ENCODE measurements at regions not wholly inside any gene's neighbourhood (a gene's known extent, or its start where the extent isn't known, plus 50 kb on each side); places are given as distances from the start of the nearest gene placed in this dataset.

DNA sequence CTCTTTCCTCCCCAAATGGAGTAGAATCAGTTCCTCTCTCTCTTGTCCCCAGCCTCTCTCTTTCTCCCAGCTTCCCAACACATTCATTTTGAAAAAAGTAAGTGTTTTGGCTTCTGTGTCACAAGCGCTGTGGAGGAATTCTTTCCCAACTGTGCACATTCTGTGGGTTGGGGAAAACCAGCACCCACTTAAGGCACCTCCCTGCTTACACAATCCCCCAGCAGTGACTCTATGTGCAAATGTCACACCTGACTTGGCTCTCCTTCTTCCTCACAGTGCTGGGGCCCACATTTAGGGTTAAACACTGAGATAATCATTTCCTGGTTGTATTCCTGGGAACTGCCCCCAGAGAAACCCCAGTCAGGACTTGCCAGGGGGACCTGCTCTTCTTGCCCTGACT lies 358.1 kb upstream of the ZNF32 start:
- DNase-seq (ENCODE audit: low read depth, low spot score) (no peak), FAIRE-seq (no peak)
- Histone ChIP-seq H3K4me3 (ENCODE audit: control insufficient read depth in 2 of 3, extremely low read depth in 1 of 3, insufficient read depth in 2 of 3, low read depth in 1 of 3, low read length in 3 of 3) (no peak overlapping the region), H3K9me1 (ENCODE audit: control insufficient read depth, extremely low read depth, insufficient read depth, low read length) (no peaks in the 10 kb centered on the region), H3K9ac (ENCODE audit: control insufficient read depth, extremely low read depth, insufficient read depth, low read length) (no peak overlapping the region), H3K9me3 (ENCODE audit: control insufficient read depth, low read depth, low read length) (no peaks in the 10 kb centered on the region), H3K36me3 (ENCODE audit: control insufficient read depth in 2 of 2, extremely low read depth in 1 of 2, insufficient read depth in 2 of 2, low read length in 2 of 2) (no peaks in the 10 kb centered on the region), H3K4me2 (ENCODE audit: control insufficient read depth, extremely low read depth, insufficient read depth, low read depth, low read length) (no peak overlapping the region), H4K20me1 (ENCODE audit: control insufficient read depth, extremely low read depth, insufficient read depth, low read length) (no peaks in the 10 kb centered on the region), H3K27ac (ENCODE audit: control insufficient read depth, insufficient read depth, low read length) (no peak overlapping the region), H3K4me1 (ENCODE audit: control insufficient read depth, extremely low read depth, insufficient read depth, low read length) (peaks cover 13% of the 10 kb centered on the region), H3K79me2 (ENCODE audit: control insufficient read depth, insufficient read depth, low read length) (no peaks in the 10 kb centered on the region), H2AFZ (ENCODE audit: control insufficient read depth, low read length) (no peak overlapping the region), H3K27me3 (ENCODE audit: control insufficient read depth, extremely low read depth, insufficient read depth, low read length) (no peaks in the 10 kb centered on the region)
- TF ChIP-seq CTCF (optimal IDR thresholded peaks at IDR 0.05 in 1 of 3, IDR thresholded peaks at IDR 0.05 in 1 of 3, conservative IDR thresholded peaks at IDR 0.05 in 1 of 3; ENCODE audit: extremely low read depth in 1 of 3, insufficient read depth in 2 of 3, low read length in 3 of 3) (no peak), EZH2 (IDR thresholded peaks at IDR 0.05; ENCODE audit: low read length) (no peak)
- dilution Hi-C loops (cut with MboI; ENCODE audit: extremely low pct_ligation_motif_present, low sequenced_read_pairs), result no loop called here

- Histone ChIP-seq H2AFZ (ENCODE audit: control insufficient read depth, low read length) (no peak overlapping the region), H3K4me1 (ENCODE audit: control insufficient read depth, extremely low read depth, insufficient read depth, low read length) (peaks cover 4% of the 10 kb centered on the region), H3K4me2 (ENCODE audit: control insufficient read depth, extremely low read depth, insufficient read depth, low read depth, low read length) (no peak overlapping the region), H3K27ac (ENCODE audit: control insufficient read depth, insufficient read depth, low read length) (no peak overlapping the region), H3K27me3 (ENCODE audit: control insufficient read depth, extremely low read depth, insufficient read depth, low read length) (no peaks in the 10 kb centered on the region), H3K36me3 (ENCODE audit: control insufficient read depth in 2 of 2, extremely low read depth in 1 of 2, insufficient read depth in 2 of 2, low read length in 2 of 2) (no peaks in the 10 kb centered on the region), H3K9ac (ENCODE audit: control insufficient read depth, extremely low read depth, insufficient read depth, low read length) (no peak overlapping the region), H3K9me3 (ENCODE audit: control insufficient read depth, low read depth, low read length) (no peaks in the 10 kb centered on the region), H3K79me2 (ENCODE audit: control insufficient read depth, insufficient read depth, low read length) (no peaks in the 10 kb centered on the region), H3K4me3 (ENCODE audit: control insufficient read depth in 2 of 3, extremely low read depth in 1 of 3, insufficient read depth in 2 of 3, low read depth in 1 of 3, low read length in 3 of 3) (no peak overlapping the region), H4K20me1 (ENCODE audit: control insufficient read depth, extremely low read depth, insufficient read depth, low read length) (no peaks in the 10 kb centered on the region), H3K9me1 (ENCODE audit: control insufficient read depth, extremely low read depth, insufficient read depth, low read length) (no peaks in the 10 kb centered on the region)
- dilution Hi-C loops (cut with MboI; ENCODE audit: extremely low pct_ligation_motif_present, low sequenced_read_pairs), result no loop called here
- DNase-seq (ENCODE audit: low read depth, low spot score), result no peak
- FAIRE-seq, result no peak
- TF ChIP-seq CTCF (optimal IDR thresholded peaks at IDR 0.05 in 1 of 3, IDR thresholded peaks at IDR 0.05 in 1 of 3, conservative IDR thresholded peaks at IDR 0.05 in 1 of 3; ENCODE audit: extremely low read depth in 1 of 3, insufficient read depth in 2 of 3, low read length in 3 of 3) (no peak), EZH2 (IDR thresholded peaks at IDR 0.05; ENCODE audit: low read length) (no peak)
These were observed 357.1 kb upstream of the ZNF32 start for GRCh38 chr10:44005788-44006099.
